RPMI8226 (cell line): ENCODE measurements at regions not wholly inside any gene's neighbourhood (a gene's known extent, or its start where the extent isn't known, plus 50 kb on each side); places are given as distances from the start of the nearest gene placed in this dataset.

Experiments used
- DNase-seq: peaks from one replicate; pipeline ENCODE4 v3.0.0-alpha.2; 2015

GRCh38 chr12:125687820-125688219 lies 622.6 kb downstream of the AACS start:
- no peak for DNase-seq

- no peak for DNase-seq
These were observed 623.0 kb downstream of the AACS start for GRCh38 chr12:125688223-125688622.

- no peak for DNase-seq
These were observed 623.6 kb downstream of the AACS start for GRCh38 chr12:125688881-125689280.

- no peak for DNase-seq
These were observed 624.6 kb downstream of the AACS start for GRCh38 chr12:125689576-125690410.

GRCh38 chr12:125690841-125691240 lies 625.6 kb downstream of the AACS start:
- DNase-seq = no peak

- DNase-seq = no peak
These were observed 630.8 kb downstream of the AACS start for GRCh38 chr12:125696054-125696453.

- no peak for DNase-seq
These were observed 639.6 kb downstream of the AACS start for GRCh38 chr12:125704803-125705202.

- DNase-seq = no peak
These were observed 655.7 kb downstream of the AACS start for GRCh38 chr12:125720961-125721360.

- DNase-seq = peak; percentile 11
These were observed 668.9 kb downstream of the AACS start for GRCh38 chr12:125734137-125734536.

- no peak for DNase-seq
These were observed 673.0 kb downstream of the AACS start for GRCh38 chr12:125738211-125738610.

GRCh38 chr12:125742413-125742812 lies 677.2 kb downstream of the AACS start:
- DNase-seq = no peak

- DNase-seq = no peak
These were observed 679.0 kb downstream of the AACS start for GRCh38 chr12:125744201-125744600.

- no peak for DNase-seq
These were observed 690.3 kb downstream of the AACS start for GRCh38 chr12:125755512-125755911.

GRCh38 chr12:125766091-125766490 lies 700.9 kb downstream of the AACS start:
- no peak for DNase-seq

GRCh38 chr12:125772403-125772802 lies 707.2 kb downstream of the AACS start:
- DNase-seq = peak; percentile 57

- DNase-seq = peak; percentile 75
These were observed 707.9 kb downstream of the AACS start for GRCh38 chr12:125773033-125773640.

- DNase-seq = no peak
These were observed 710.3 kb downstream of the AACS start for GRCh38 chr12:125775507-125775906.

GRCh38 chr12:125776212-125776611 lies 711.0 kb downstream of the AACS start:
- DNase-seq = no peak

- no peak for DNase-seq
These were observed 720.9 kb downstream of the AACS start for GRCh38 chr12:125786143-125786542.

- no peak for DNase-seq
These were observed 729.2 kb downstream of the AACS start for GRCh38 chr12:125794401-125794800.

- no peak for DNase-seq
These were observed 732.4 kb downstream of the AACS start for GRCh38 chr12:125797421-125798175.

- no peak for DNase-seq
These were observed 739.4 kb downstream of the AACS start for GRCh38 chr12:125804660-125805059.

- no peak for DNase-seq
These were observed 759.0 kb downstream of the AACS start for GRCh38 chr12:125824276-125824675.

GRCh38 chr12:125835852-125836251 lies 770.6 kb downstream of the AACS start:
- no peak for DNase-seq
